Prostate gland (tissue), 2 donors: ENCODE measurements at regions not wholly inside any gene's neighbourhood (a gene's known extent, or its start where the extent isn't known, plus 50 kb on each side); places are given as distances from the start of the nearest gene placed in this dataset.

Source experiments
- DNase-seq: peaks from one replicate; pipeline ENCODE4 v3.0.0-alpha.2; 2019; ENCODE audit warnings: low spot score
- H3K27ac ChIP-seq, 2 donors: fragments of 200-600 bp; sonication (generic); 2 replicates each; pipeline ENCODE4 v1.5.1; 2017 to 2019
- H3K27me3 ChIP-seq: fragments of 200-600 bp; sonication (generic); replicated peaks from 2 replicates; pipeline ENCODE4 v1.5.1; 2019; ENCODE audit not compliant: insufficient read depth
- H3K36me3 ChIP-seq, 2 donors: fragments of 200-600 bp; sonication (generic); 1 replicate in 1 of 2; 2 replicates in 1 of 2; pipeline versions ENCODE4 v1.5.1 to v1.8.1; 2017 to 2019
- H3K4me1 ChIP-seq: fragments of 200-600 bp; sonication (generic); replicated peaks from 2 replicates; pipeline ENCODE4 v1.5.1; 2019
- H3K4me3 ChIP-seq, 2 donors: fragments of 200-600 bp; sonication (generic); 2 replicates each; pipeline ENCODE4 v1.5.1; 2017 to 2019
- H3K9me3 ChIP-seq: fragments of 200-600 bp; sonication (generic); 2 replicates; pipeline ENCODE4 v1.5.1; 2017
- CTCF ChIP-seq, 4 experiments: fragments of 200-600 bp in 2 of 4; fragments of 450-650 bp in 2 of 4; sonication (generic) in 2 of 4; IDR thresholded peaks; 1 replicate in 3 of 4; 2 replicates in 1 of 4; pipeline ENCODE4 v1.5.1; 2016 to 2019; ENCODE audit warnings: antibody characterized with exemption in 4 of 4, mild to moderate bottlenecking in 2 of 4, moderate library complexity in 2 of 4
- POLR2A ChIP-seq: fragments of 450-650 bp; IDR thresholded peaks from one replicate; pipeline ENCODE4 v1.6.1; 2016; ENCODE audit warnings: antibody characterized with exemption, mild to moderate bottlenecking
- POLR2AphosphoS5 ChIP-seq: sonication (generic); formaldehyde crosslinking; IDR thresholded peaks from one replicate; pipeline ENCODE4 v1.6.1; 2017; ENCODE audit warnings: antibody characterized with exemption
- WGBS: methylation state at CpG from one replicate; pipeline ENCODE4 v1.1.5; 2018; 5-methylcytosine and 5-hydroxymethylcytosine counted together
- intact Hi-C: fragments of 100-400 bp; cut with DNase I; formaldehyde crosslinking; loops from one replicate; pipeline ENCODE4 v1.14.2; 2022

- no peak for DNase-seq
- WGBS: 61% methylated on average over 6 of the region's 6 CpGs
- intact Hi-C loops: no loop called here
Measured at GRCh38 chr11:24386546-24387397, 110.1 kb upstream of the LUZP2 start.

GRCh38 chr11:24389575-24389974, 107.3 kb upstream of the LUZP2 start:
- WGBS: 82% methylated on average over 5 of the region's 5 CpGs
- H3K27ac ChIP-seq: no peak overlapping the region
- no peaks in the 10 kb centered on the region for H3K27me3 ChIP-seq
- H3K9me3 ChIP-seq: no peaks in the 10 kb centered on the region
- no peak for DNase-seq
- H3K4me3 ChIP-seq: no peak overlapping the region
- H3K36me3 ChIP-seq: no peaks in the 10 kb centered on the region
- H3K4me1 ChIP-seq: no peaks in the 10 kb centered on the region
- intact Hi-C loops: no loop called here
- TF ChIP-seq POLR2A: no peak
- no peak for TF ChIP-seq POLR2AphosphoS5
- no peak for TF ChIP-seq CTCF (IDR thresholded peaks at IDR 0.05)

More at GRCh38 chr11:24386546-24387397, 110.1 kb upstream of the LUZP2 start:
- H3K4me3 ChIP-seq: no peak overlapping the region
- TF ChIP-seq CTCF (IDR thresholded peaks at IDR 0.05) (peak in 3 of 4 experiments; percentile 17 to 25 (median 24)), POLR2A (no peak), POLR2AphosphoS5 (no peak)
- H3K4me1 ChIP-seq: no peaks in the 10 kb centered on the region
- no peak overlapping the region for H3K27ac ChIP-seq
- H3K27me3 ChIP-seq: no peaks in the 10 kb centered on the region
- no peaks in the 10 kb centered on the region for H3K9me3 ChIP-seq
- no peaks in the 10 kb centered on the region for H3K36me3 ChIP-seq

- 61% methylated on average over 5 of the region's 5 CpGs for WGBS
- Histone ChIP-seq H3K9me3 (no peaks in the 10 kb centered on the region), H3K4me3 (no peak overlapping the region), H3K36me3 (no peaks in the 10 kb centered on the region), H3K27me3 (no peaks in the 10 kb centered on the region), H3K27ac (no peak overlapping the region), H3K4me1 (no peaks in the 10 kb centered on the region)
- TF ChIP-seq CTCF (IDR thresholded peaks at IDR 0.05): no peak
- TF ChIP-seq POLR2A: no peak
- no peak for TF ChIP-seq POLR2AphosphoS5
- no peak for DNase-seq
- intact Hi-C loops: no loop called here
Measured at GRCh38 chr11:24390016-24390415, 106.8 kb upstream of the LUZP2 start.

- H3K4me1 ChIP-seq: no peaks in the 10 kb centered on the region
- H3K9me3 ChIP-seq: no peaks in the 10 kb centered on the region
- H3K36me3 ChIP-seq: no peaks in the 10 kb centered on the region
- DNase-seq: no peak
- H3K27me3 ChIP-seq: no peaks in the 10 kb centered on the region
- H3K4me3 ChIP-seq: no peak overlapping the region
- WGBS: 84% methylated on average over 1 of the region's 1 CpG
- intact Hi-C loops: no loop called here
- TF ChIP-seq CTCF (IDR thresholded peaks at IDR 0.05) (no peak), POLR2AphosphoS5 (no peak), POLR2A (no peak)
- H3K27ac ChIP-seq: no peak overlapping the region
Measured at GRCh38 chr11:24390762-24391161, 106.1 kb upstream of the LUZP2 start.

- no peak for DNase-seq
- Histone ChIP-seq H3K4me3 (no peak overlapping the region), H3K9me3 (no peaks in the 10 kb centered on the region), H3K27ac (no peak overlapping the region), H3K4me1 (no peaks in the 10 kb centered on the region), H3K27me3 (no peaks in the 10 kb centered on the region), H3K36me3 (no peaks in the 10 kb centered on the region)
- WGBS: 75% methylated on average over 3 of the region's 3 CpGs
- intact Hi-C loops: no loop called here
- TF ChIP-seq POLR2AphosphoS5: no peak
- no peak for TF ChIP-seq CTCF (IDR thresholded peaks at IDR 0.05)
- no peak for TF ChIP-seq POLR2A
Measured at GRCh38 chr11:24391167-24391566, 105.7 kb upstream of the LUZP2 start.
